T-helper 1 cell treated with Interleukin-12 subunit alpha and Interleukin-12 subunit beta and Interleukin-4 antibody, amounts not matched to agents 30 ng/mL and 1 ng/mL, for 36 hours (primary cell): ENCODE measurements at regions not wholly inside any gene's neighbourhood (a gene's known extent, or its start where the extent isn't known, plus 50 kb on each side); places are given as distances from the start of the nearest gene placed in this dataset.
"Not testable (repeated sequence)": the region's sequence is repeated elsewhere in the genome, so short reads cannot be mapped to it uniquely, and the experiment has no call there.

ENCODE experiments used
- intact Hi-C: fragments of 100-400 bp; cut with micrococcal nuclease; formaldehyde crosslinking; loops from one replicate; pipeline ENCODE4 v1.15.1; 2024

GRCh38 chr14:25699981-25700380, 650.0 kb upstream of the STXBP6 start:
- intact Hi-C loops = no loop called here

- intact Hi-C loops = no loop called here
Observed at GRCh38 chr14:25698111-25698510, 648.2 kb upstream of the STXBP6 start.

- intact Hi-C loops = no loop called here
Observed at GRCh38 chr14:25696176-25696575, 646.2 kb upstream of the STXBP6 start.

GRCh38 chr14:25685004-25685403, 635.1 kb upstream of the STXBP6 start:
- intact Hi-C loops = no loop called here

- intact Hi-C loops = no loop called here
Observed at GRCh38 chr14:25680934-25681333, 631.0 kb upstream of the STXBP6 start.

GRCh38 chr14:25680511-25680910, 630.6 kb upstream of the STXBP6 start:
- intact Hi-C loops = not testable (repeated sequence)

- intact Hi-C loops = no loop called here
Observed at GRCh38 chr14:25677111-25677510, 627.2 kb upstream of the STXBP6 start.

- intact Hi-C loops = no loop called here
Observed at GRCh38 chr14:25667387-25667786, 617.4 kb upstream of the STXBP6 start.

GRCh38 chr14:25666877-25667276, 616.9 kb upstream of the STXBP6 start:
- intact Hi-C loops = no loop called here

- intact Hi-C loops = no loop called here
Observed at GRCh38 chr14:25658988-25659387, 609.0 kb upstream of the STXBP6 start.

- intact Hi-C loops = no loop called here
Observed at GRCh38 chr14:25630447-25630846, 580.5 kb upstream of the STXBP6 start.

- intact Hi-C loops = no loop called here
Observed at GRCh38 chr14:25628978-25629377, 579.0 kb upstream of the STXBP6 start.

GRCh38 chr14:25628390-25628789, 578.4 kb upstream of the STXBP6 start:
- intact Hi-C loops = no loop called here

GRCh38 chr14:25626986-25627385, 577.0 kb upstream of the STXBP6 start:
- intact Hi-C loops = no loop called here

- intact Hi-C loops = no loop called here
Observed at GRCh38 chr14:25622763-25623162, 572.8 kb upstream of the STXBP6 start.

GRCh38 chr14:25620515-25620914, 570.6 kb upstream of the STXBP6 start:
- intact Hi-C loops = no loop called here

GRCh38 chr14:25615174-25615573, 565.2 kb upstream of the STXBP6 start:
- intact Hi-C loops = no loop called here

- intact Hi-C loops = no loop called here
Observed at GRCh38 chr14:25607192-25607591, 557.2 kb upstream of the STXBP6 start.

- intact Hi-C loops = no loop called here
Observed at GRCh38 chr14:25602106-25602505, 552.2 kb upstream of the STXBP6 start.

- intact Hi-C loops = no loop called here
Observed at GRCh38 chr14:25588751-25589150, 538.8 kb upstream of the STXBP6 start.

GRCh38 chr14:25574628-25575325, 524.8 kb upstream of the STXBP6 start:
- intact Hi-C loops = no loop called here

GRCh38 chr14:25570483-25570882, 520.5 kb upstream of the STXBP6 start:
- intact Hi-C loops = no loop called here

GRCh38 chr14:25557466-25557865, 507.5 kb upstream of the STXBP6 start:
- intact Hi-C loops = no loop called here

GRCh38 chr14:25552826-25553225, 502.9 kb upstream of the STXBP6 start:
- intact Hi-C loops = no loop called here
